SK-N-SH treated with all-trans-retinoic acid at 6 μM for 48 hours (cell line): ENCODE measurements at regions not wholly inside any gene's neighbourhood (a gene's known extent, or its start where the extent isn't known, plus 50 kb on each side); places are given as distances from the start of the nearest gene placed in this dataset.
"Not testable (repeated sequence)": the region's sequence is repeated elsewhere in the genome, so short reads cannot be mapped to it uniquely, and the experiment has no call there.

Experiments used
- CSDC2 ChIP-seq: fragments of 250-450 bp; sonication (Bioruptor Pico); IDR thresholded peaks from 2 replicates; pipeline ENCODE4 v1.5.0; 2020; ENCODE audit warnings: mild to moderate bottlenecking, moderate library complexity
- RARB ChIP-seq: fragments of 250-450 bp; sonication (Bioruptor Pico); IDR thresholded peaks from 2 replicates; pipeline ENCODE4 v1.8.0; 2021; ENCODE audit warnings: mild to moderate bottlenecking, moderate library complexity
- TCF4 ChIP-seq: fragments of 250-450 bp; sonication (Bioruptor Pico); IDR thresholded peaks from 2 replicates; pipeline ENCODE4 v1.8.0; 2021; ENCODE audit warnings: mild to moderate bottlenecking, moderate library complexity, borderline replicate concordance
- TOX ChIP-seq: fragments of 250-450 bp; sonication (Bioruptor Pico); IDR thresholded peaks from 2 replicates; pipeline ENCODE4 v1.8.0; 2021; ENCODE audit warnings: mild to moderate bottlenecking, moderate library complexity, borderline replicate concordance

- TF ChIP-seq RARB, TOX, TCF4, CSDC2 (CRISPR knock-in tag): not testable (repeated sequence)
Measured at GRCh38 chr15:20285696-20286300, 255.8 kb downstream of the GOLGA6L6 start.
